GM23338 (cell line): ENCODE measurements at regions not wholly inside any gene's neighbourhood (a gene's known extent, or its start where the extent isn't known, plus 50 kb on each side); places are given as distances from the start of the nearest gene placed in this dataset.

Experiments used
- CREB1 ChIP-seq: fragments of 250-450 bp; sonication (Bioruptor Pico); IDR thresholded peaks from 2 replicates; pipeline ENCODE4 v1.5.0; 2020; ENCODE audit warnings: low read depth, mild to moderate bottlenecking, moderate library complexity
- CTCF ChIP-seq, 2 experiments: fragments of 200-600 bp in 1 of 2; sonication (generic) in 1 of 2; conservative IDR thresholded peaks; 2 replicates each; pipeline versions ENCODE4 v1.5.1 to v1.6.1; 2016 to 2017; ENCODE audit warnings: antibody characterized with exemption in 2 of 2, low read depth in 2 of 2, mild to moderate bottlenecking in 2 of 2, moderate library complexity in 1 of 2
- ETS1 ChIP-seq: IDR thresholded peaks from 2 replicates; pipeline ENCODE4 v1.6.1; 2016; ENCODE audit warnings: antibody characterized with exemption
- EZH2 ChIP-seq: fragments of 200-600 bp; sonication (generic); IDR thresholded peaks from one replicate; pipeline ENCODE4 v1.8.0; 2017; ENCODE audit warnings: antibody characterized with exemption, mild to moderate bottlenecking, low read depth; ENCODE audit not compliant: unreplicated experiment
- EZH2phosphoT487 ChIP-seq: fragments of 200-600 bp; sonication (generic); IDR thresholded peaks from one replicate; pipeline ENCODE4 v1.8.1; 2018; ENCODE audit warnings: antibody characterized with exemption; ENCODE audit not compliant: unreplicated experiment
- JUNB ChIP-seq: IDR thresholded peaks from one replicate; pipeline ENCODE4 v1.6.1; 2016; ENCODE audit warnings: antibody characterized with exemption; ENCODE audit not compliant: unreplicated experiment
- NANOG ChIP-seq: IDR thresholded peaks from 2 replicates; pipeline ENCODE4 v1.6.1; 2016; ENCODE audit warnings: antibody characterized with exemption, borderline replicate concordance
- POLR2AphosphoS5 ChIP-seq: IDR thresholded peaks from 2 replicates; pipeline ENCODE4 v1.6.1; 2016; ENCODE audit warnings: antibody characterized with exemption, low read depth
- REST ChIP-seq: IDR thresholded peaks from one replicate; pipeline ENCODE4 v1.6.1; 2018; ENCODE audit warnings: antibody characterized with exemption; ENCODE audit not compliant: unreplicated experiment
- STAT1 ChIP-seq: IDR thresholded peaks from one replicate; pipeline ENCODE4 v1.6.1; 2016; ENCODE audit warnings: antibody characterized with exemption; ENCODE audit not compliant: unreplicated experiment
- ZNF114 ChIP-seq: fragments of 250-450 bp; sonication (Bioruptor Pico); IDR thresholded peaks from 2 replicates; pipeline ENCODE4 v1.5.0; 2020; ENCODE audit warnings: mild to moderate bottlenecking, moderate library complexity
- ZNF331 ChIP-seq: fragments of 250-450 bp; sonication (Bioruptor Pico); IDR thresholded peaks from 2 replicates; pipeline ENCODE4 v1.5.0; 2020; ENCODE audit warnings: low read depth, mild to moderate bottlenecking, moderate library complexity

- no peak for TF ChIP-seq CTCF (conservative IDR thresholded peaks at IDR 0.05; ENCODE audit: low read depth in 2 of 2)
- no peak for TF ChIP-seq REST
- no peak for TF ChIP-seq POLR2AphosphoS5
- no peak for TF ChIP-seq EZH2
- TF ChIP-seq EZH2phosphoT487: no peak
- TF ChIP-seq JUNB: no peak
- no peak for TF ChIP-seq CREB1
- no peak for TF ChIP-seq ZNF114 (CRISPR knock-in tag)
- no peak for TF ChIP-seq STAT1
- TF ChIP-seq ZNF331 (CRISPR knock-in tag): no peak
- no peak for TF ChIP-seq ETS1
- TF ChIP-seq NANOG: no peak
Observed at GRCh38 chr5:99590806-99591205, 662.0 kb upstream of the CHD1 start.
